Loucy (cell line): ENCODE measurements at regions not wholly inside any gene's neighbourhood (a gene's known extent, or its start where the extent isn't known, plus 50 kb on each side); places are given as distances from the start of the nearest gene placed in this dataset.

Source experiments
- H2AFZ ChIP-seq: fragments of 200-600 bp; sonication (generic); 2 replicates; pipeline ENCODE4 v1.6.0; 2016; ENCODE audit warnings: antibody characterized with exemption, mild to moderate bottlenecking, low read length, moderate library complexity
- H3F3A ChIP-seq: fragments of 200-600 bp; 2 replicates; pipeline ENCODE4 v1.6.0; 2016; ENCODE audit warnings: antibody characterized with exemption, low read depth, mild to moderate bottlenecking
- H3K27me3 ChIP-seq: fragments of 200-600 bp; sonication (generic); 2 replicates; pipeline ENCODE4 v1.6.1; 2014; ENCODE audit warnings: low read length, mild to moderate bottlenecking; ENCODE audit not compliant: insufficient read depth, poor library complexity, severe bottlenecking
- H3K36me3 ChIP-seq: fragments of 200-600 bp; sonication (generic); 2 replicates; pipeline ENCODE4 v1.6.1; 2016; ENCODE audit warnings: low read length; ENCODE audit not compliant: insufficient read depth
- H3K4me1 ChIP-seq: fragments of 200-600 bp; sonication (generic); 2 replicates; pipeline ENCODE4 v1.5.1; 2014; ENCODE audit warnings: low read length, mild to moderate bottlenecking; ENCODE audit not compliant: insufficient read depth, poor library complexity, severe bottlenecking
- H3K4me2 ChIP-seq: fragments of 200-600 bp; sonication (generic); 2 replicates; pipeline ENCODE4 v1.6.0; 2014; ENCODE audit warnings: antibody characterized with exemption, low read length, low read depth, mild to moderate bottlenecking; ENCODE audit not compliant: poor library complexity, severe bottlenecking
- H3K4me3 ChIP-seq: fragments of 200-600 bp; sonication (generic); 2 replicates; pipeline ENCODE4 v1.5.1; 2014; ENCODE audit warnings: low read length, mild to moderate bottlenecking, mixed read lengths; ENCODE audit not compliant: poor library complexity, severe bottlenecking
- H3K79me2 ChIP-seq: fragments of 200-600 bp; sonication (generic); 2 replicates; pipeline ENCODE4 v1.6.1; 2014; ENCODE audit warnings: low read length; ENCODE audit not compliant: insufficient read depth
- H3K9ac ChIP-seq: fragments of 200-600 bp; sonication (generic); 2 replicates; pipeline ENCODE4 v1.6.0; 2014; ENCODE audit warnings: mild to moderate bottlenecking, low read depth, low read length, moderate library complexity; ENCODE audit not compliant: poor library complexity, severe bottlenecking
- H3K9me2 ChIP-seq: fragments of 200-600 bp; sonication (generic); replicated peaks from 2 replicates; pipeline ENCODE4 v1.6.1; 2016; ENCODE audit warnings: low read depth, low read length, mixed read lengths
- H3K9me3 ChIP-seq: fragments of 200-600 bp; sonication (generic); 2 replicates; pipeline ENCODE4 v1.6.1; 2014; ENCODE audit warnings: mild to moderate bottlenecking, antibody characterized with exemption, low read length, low read depth; ENCODE audit not compliant: insufficient read depth
- H4K20me1 ChIP-seq: fragments of 200-600 bp; sonication (generic); 2 replicates; pipeline ENCODE4 v1.6.0; 2014; ENCODE audit warnings: antibody characterized with exemption, low read length, mild to moderate bottlenecking; ENCODE audit not compliant: insufficient read depth, poor library complexity, severe bottlenecking
- CTCF ChIP-seq: fragments of 200-600 bp; sonication (generic); conservative IDR thresholded peaks from 2 replicates; pipeline ENCODE4 v1.5.1; 2014; ENCODE audit warnings: mild to moderate bottlenecking, antibody characterized with exemption, low read length
- EZH2phosphoT487 ChIP-seq: fragments of 200-600 bp; IDR thresholded peaks from 2 replicates; pipeline ENCODE4 v1.6.1; 2018; ENCODE audit warnings: antibody characterized with exemption, mild to moderate bottlenecking, moderate library complexity, borderline replicate concordance

GRCh38 chr6:114550316-114550715, 207.5 kb upstream of the HS3ST5 start:
- H3K9ac ChIP-seq = no peak overlapping the region
- no peak overlapping the region for H2AFZ ChIP-seq
- H3K4me2 ChIP-seq = no peak overlapping the region
- H3K4me3 ChIP-seq = no peak overlapping the region
- no peaks in the 10 kb centered on the region for H3K9me3 ChIP-seq
- no peaks in the 10 kb centered on the region for H3K79me2 ChIP-seq
- H3K9me2 ChIP-seq = no peaks in the 10 kb centered on the region
- no peak for TF ChIP-seq CTCF
- no peak for TF ChIP-seq EZH2phosphoT487
- H3K4me1 ChIP-seq = no peaks in the 10 kb centered on the region
- no peaks in the 10 kb centered on the region for H3K27me3 ChIP-seq
- no peaks in the 10 kb centered on the region for H4K20me1 ChIP-seq
- no peaks in the 10 kb centered on the region for H3F3A ChIP-seq
- no peaks in the 10 kb centered on the region for H3K36me3 ChIP-seq

GRCh38 chr6:114543696-114544095, 200.9 kb upstream of the HS3ST5 start:
- Histone ChIP-seq H3F3A (no peaks in the 10 kb centered on the region), H3K4me3 (no peak overlapping the region), H3K9ac (no peak overlapping the region), H3K9me2 (no peaks in the 10 kb centered on the region), H3K9me3 (no peaks in the 10 kb centered on the region), H3K36me3 (no peaks in the 10 kb centered on the region), H3K4me2 (no peak overlapping the region), H3K27me3 (no peaks in the 10 kb centered on the region), H3K4me1 (no peaks in the 10 kb centered on the region), H2AFZ (no peak overlapping the region), H4K20me1 (no peaks in the 10 kb centered on the region), H3K79me2 (no peaks in the 10 kb centered on the region)
- TF ChIP-seq EZH2phosphoT487 (no peak), CTCF (no peak)

GRCh38 chr6:114541794-114542193, 199.0 kb upstream of the HS3ST5 start:
- H3K4me1 ChIP-seq = no peaks in the 10 kb centered on the region
- TF ChIP-seq CTCF = no peak
- TF ChIP-seq EZH2phosphoT487 = no peak

More at GRCh38 chr6:114541794-114542193, 199.0 kb upstream of the HS3ST5 start:
- Histone ChIP-seq H3F3A (no peaks in the 10 kb centered on the region), H3K4me2 (no peak overlapping the region), H3K27me3 (no peaks in the 10 kb centered on the region), H2AFZ (no peak overlapping the region), H3K9me2 (no peaks in the 10 kb centered on the region), H4K20me1 (no peaks in the 10 kb centered on the region), H3K9me3 (no peaks in the 10 kb centered on the region), H3K79me2 (no peaks in the 10 kb centered on the region), H3K9ac (no peak overlapping the region), H3K4me3 (no peak overlapping the region), H3K36me3 (no peaks in the 10 kb centered on the region)
